GM10266 (cell line): ENCODE measurements at regions not wholly inside any gene's neighbourhood (a gene's known extent, or its start where the extent isn't known, plus 50 kb on each side); places are given as distances from the start of the nearest gene placed in this dataset.

ENCODE experiments used
- DNase-seq: peaks from one replicate; pipeline ENCODE4 v3.0.0; 2012; ENCODE audit errors: extremely low spot score
- CTCF ChIP-seq: IDR thresholded peaks from 2 replicates; pipeline ENCODE4 v1.5.1; 2012; ENCODE audit warnings: mild to moderate bottlenecking, low read depth; ENCODE audit not compliant: control insufficient read depth, insufficient read depth; ENCODE audit errors: missing control alignments

DNA sequence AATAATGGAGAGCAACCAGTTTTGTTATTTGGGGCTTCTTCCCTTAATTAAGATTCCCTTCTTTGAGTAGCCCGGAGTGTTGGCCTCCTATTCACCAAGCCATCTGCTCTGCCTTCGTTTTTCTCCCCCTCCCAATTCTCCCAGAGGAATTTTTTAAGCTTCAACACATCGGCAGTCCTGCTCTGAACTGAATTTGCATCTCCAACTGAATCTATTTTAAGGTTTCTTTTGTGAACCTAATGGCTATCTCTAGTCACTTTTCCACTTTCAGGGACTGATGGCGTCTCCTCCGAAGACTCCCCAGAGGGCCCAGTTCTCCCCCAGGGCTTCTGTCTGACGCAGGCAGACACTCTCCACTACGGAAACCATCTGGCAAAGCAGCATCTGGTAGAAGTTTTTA is 280.2 kb downstream of the ADGRA3 start:
- DNase-seq: no peak
- no peak for TF ChIP-seq CTCF

GRCh38 chr4:22233230-22233629 is 282.6 kb downstream of the ADGRA3 start:
- DNase-seq: no peak

GRCh38 chr4:22220965-22221364 is 272.4 kb upstream of the KCNIP4 start:
- no peak for TF ChIP-seq CTCF
- no peak for DNase-seq

More at GRCh38 chr4:22233230-22233629, 282.6 kb downstream of the ADGRA3 start:
- TF ChIP-seq CTCF: no peak

GRCh38 chr4:22217480-22217879 is 268.9 kb upstream of the KCNIP4 start:
- TF ChIP-seq CTCF: no peak
- DNase-seq: no peak

- no peak for DNase-seq
- TF ChIP-seq CTCF: no peak
Measured at GRCh38 chr4:22216278-22216677, 267.7 kb upstream of the KCNIP4 start.

DNA sequence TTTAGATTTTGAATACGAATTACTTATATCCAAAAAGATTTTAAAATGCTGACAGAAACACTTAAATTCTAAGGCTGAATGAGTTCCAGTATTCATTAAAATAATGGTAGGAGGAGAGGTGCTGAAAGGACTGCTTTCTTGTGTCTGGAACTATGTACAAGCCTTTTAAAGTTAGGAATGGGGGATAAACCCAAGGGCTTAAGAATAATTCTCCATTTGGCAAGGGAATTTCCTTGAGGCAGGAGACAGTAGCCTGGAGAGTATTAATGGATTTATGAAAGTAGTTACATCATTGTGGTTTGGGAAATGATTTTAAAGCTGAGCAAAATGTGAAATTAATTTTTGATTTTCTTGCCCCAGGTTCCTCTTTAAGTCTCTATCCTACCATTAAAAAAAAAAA is 266.5 kb upstream of the KCNIP4 start:
- no peak for TF ChIP-seq CTCF
- DNase-seq: no peak

DNA sequence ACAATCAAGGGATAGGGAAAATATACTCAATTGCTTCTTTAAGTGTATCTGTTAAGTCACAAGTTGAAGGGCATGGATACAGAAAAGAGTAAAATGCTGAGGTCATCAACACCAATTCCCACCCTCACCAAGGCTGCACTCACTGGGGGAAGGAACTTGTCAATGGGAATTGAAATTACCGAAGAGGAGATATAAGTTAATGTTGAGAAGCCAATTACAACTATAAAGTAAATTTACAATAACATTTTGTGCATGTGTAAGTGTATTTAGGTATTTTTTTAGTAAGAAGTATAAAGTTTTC is 255.1 kb upstream of the KCNIP4 start:
- TF ChIP-seq CTCF: no peak
- DNase-seq: no peak
